B cell (primary cell): ENCODE measurements at regions not wholly inside any gene's neighbourhood (a gene's known extent, or its start where the extent isn't known, plus 50 kb on each side); places are given as distances from the start of the nearest gene placed in this dataset.

Experiments used
- ATAC-seq: fragments of 200-7000 bp; cut with Tn5 transposase; one replicate; pipeline ENCODE4 v1.10.0; 2021; ENCODE audit warnings: low read depth, mild to moderate bottlenecking, moderate number of reproducible peaks, moderate library complexity
- CTCF ChIA-PET: fragments of 350-600 bp; sonication (Branson Sonifier 250); formaldehyde crosslinking; loops from one replicate; lab custom pipeline; 2021; ENCODE audit warnings: antibody characterized with exemption, inconsistent platforms; lab: Charles Lee
- POLR2A ChIA-PET: fragments of 350-600 bp; sonication (Branson Sonifier 250); formaldehyde crosslinking; loops from one replicate; lab custom pipeline; 2021; ENCODE audit warnings: antibody characterized with exemption; lab: Charles Lee
- DNase-seq: peaks from one replicate; pipeline ENCODE4 v3.0.0; 2013
- H2AFZ ChIP-seq: 2 replicates; pipeline ENCODE4 v1.6.1; 2012; ENCODE audit warnings: mild to moderate bottlenecking, low read depth, low read length; ENCODE audit not compliant: insufficient read depth, poor library complexity, severe bottlenecking
- H3K27ac ChIP-seq, 2 donors: 1 replicate in 1 of 2; 2 replicates in 1 of 2; pipeline ENCODE4 v1.5.1; 2012 to 2013; ENCODE audit warnings: low read length in 2 of 2, mild to moderate bottlenecking in 2 of 2, moderate library complexity in 1 of 2
- H3K27me3 ChIP-seq, 4 experiments: fragments of 200-600 bp in 1 of 4; sonication (generic) in 1 of 4; replicated peaks in 1 of 4; 1 replicate in 2 of 4; 2 replicates in 2 of 4; pipeline versions ENCODE4 v1.6.1 to v1.7.0; 2013 to 2016; ENCODE audit warnings: low read length in 3 of 4, mild to moderate bottlenecking in 2 of 4, mixed read lengths in 1 of 4, moderate library complexity in 1 of 4; ENCODE audit not compliant: insufficient read depth in 4 of 4, control insufficient read depth in 3 of 4; ENCODE audit errors: control extremely low read depth in 1 of 4
- H3K36me3 ChIP-seq, 2 experiments: replicated peaks in 1 of 2; 1 replicate in 1 of 2; 2 replicates in 1 of 2; pipeline versions ENCODE4 v1.6.1 to v1.7.1; 2013; ENCODE audit warnings: low read length in 1 of 2; ENCODE audit not compliant: insufficient read depth in 2 of 2, control insufficient read depth in 1 of 2; ENCODE audit errors: control extremely low read depth in 1 of 2, extremely low read depth in 1 of 2
- H3K4me1 ChIP-seq, 2 donors: fragments of 200-600 bp in 1 of 2; sonication (generic) in 1 of 2; 1 replicate in 1 of 2; 2 replicates in 1 of 2; pipeline versions ENCODE4 v1.5.1 to v1.6.1; 2013 to 2017; ENCODE audit warnings: low read length in 2 of 2; ENCODE audit not compliant: control insufficient read depth in 2 of 2, insufficient read depth in 2 of 2
- H3K4me2 ChIP-seq: replicated peaks from 2 replicates; pipeline ENCODE3; 2012; ENCODE audit warnings: mild to moderate bottlenecking, low read depth, low read length; ENCODE audit not compliant: poor library complexity, severe bottlenecking
- H3K4me3 ChIP-seq, 5 experiments: fragments of 200-600 bp in 1 of 5; sonication (generic) in 1 of 5; 1 replicate in 3 of 5; 2 replicates in 2 of 5; pipeline versions ENCODE4 v1.5.1 to v1.7.0; 2011 to 2016; ENCODE audit warnings: low read length in 4 of 5, mild to moderate bottlenecking in 4 of 5, low read depth in 2 of 5, control low read depth in 1 of 5, moderate library complexity in 1 of 5; ENCODE audit not compliant: insufficient read depth in 1 of 5; ENCODE audit errors: control extremely low read depth in 1 of 5, extremely low read depth in 1 of 5
- H3K79me2 ChIP-seq: fragments of 200-600 bp; sonication (generic); one replicate; pipeline ENCODE4 v1.6.0; 2016; ENCODE audit warnings: low read length; ENCODE audit not compliant: control insufficient read depth, insufficient read depth
- H3K9ac ChIP-seq: fragments of 200-600 bp; sonication (generic); 2 replicates; pipeline ENCODE4 v1.6.1; 2017; ENCODE audit warnings: mild to moderate bottlenecking, low read length, moderate library complexity
- H3K9me3 ChIP-seq, 3 donors: one replicate each; pipeline versions ENCODE4 v1.6.1 to v1.7.1; 2013; ENCODE audit warnings: low read length in 2 of 3; ENCODE audit not compliant: control insufficient read depth in 2 of 3, insufficient read depth in 1 of 3; ENCODE audit errors: control extremely low read depth in 1 of 3
- H4K20me1 ChIP-seq: 2 replicates; pipeline ENCODE4 v1.6.0; 2012; ENCODE audit warnings: mild to moderate bottlenecking, low read length; ENCODE audit not compliant: insufficient read depth, control insufficient read depth, poor library complexity, severe bottlenecking
- H3K27ac Mint-ChIP-seq: one replicate; pipeline ENCODE4 v1.8.0; 2021; ENCODE audit warnings: mixed read lengths
- H3K27me3 Mint-ChIP-seq: one replicate; pipeline ENCODE4 v1.8.0; 2021; ENCODE audit warnings: mixed read lengths
- H3K4me1 Mint-ChIP-seq: one replicate; pipeline ENCODE4 v1.8.0; 2021; ENCODE audit warnings: mixed read lengths
- H3K4me3 Mint-ChIP-seq: one replicate; pipeline ENCODE4 v1.8.0; 2021; ENCODE audit warnings: mixed read lengths
- H3K9me3 Mint-ChIP-seq: one replicate; pipeline ENCODE4 v1.8.0; 2022; ENCODE audit warnings: mixed read lengths; ENCODE audit not compliant: insufficient read depth
- EZH2 ChIP-seq: IDR thresholded peaks from 2 replicates; pipeline ENCODE4 v1.6.1; 2012; ENCODE audit warnings: borderline replicate concordance, low read depth, mild to moderate bottlenecking, moderate library complexity, low read length; ENCODE audit not compliant: insufficient read depth, poor library complexity, severe bottlenecking
- WGBS: methylation state at CpG from one replicate; pipeline ENCODE4 v1.1.5; 2013; ENCODE audit warnings: missing lambda C conversion rate; ENCODE audit not compliant: insufficient coverage; 5-methylcytosine and 5-hydroxymethylcytosine counted together
- intact Hi-C: fragments of 100-400 bp; cut with micrococcal nuclease; formaldehyde crosslinking; loops from one replicate; pipeline ENCODE4 v1.10.0; 2022
- TF ChIP-seq, protein P1 (sequence below): fragments of 200-600 bp; IDR thresholded peaks from one replicate; pipeline ENCODE4 v1.8.0; 2022; ENCODE audit warnings: antibody characterized with exemption, mild to moderate bottlenecking

DNA sequence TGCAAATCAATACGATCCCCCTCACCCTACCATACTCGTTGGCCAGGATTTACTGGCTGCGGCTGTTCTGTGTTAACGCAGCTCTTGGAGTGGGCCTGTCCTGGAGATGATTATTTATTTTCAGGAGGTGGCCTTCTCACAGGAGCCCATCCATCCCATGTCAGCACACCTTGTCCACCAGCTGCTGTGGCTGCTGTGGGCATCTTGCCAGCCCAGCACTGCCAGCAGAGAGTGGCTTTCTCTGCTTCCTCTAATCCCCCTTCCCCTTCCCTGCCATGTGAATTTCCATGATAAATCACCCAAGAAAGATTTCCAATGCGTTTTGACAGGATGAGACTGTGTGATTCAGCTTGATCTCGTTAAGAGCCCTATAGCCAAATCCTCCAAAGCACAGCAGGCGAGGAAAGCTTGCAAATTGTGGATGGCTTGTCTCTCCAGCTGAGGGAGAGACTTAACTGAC is 309.1 kb upstream of the C11orf87 start:
- Histone ChIP-seq H3K9me3 (no peaks in the 10 kb centered on the region), H3K4me2 (no peak overlapping the region), H3K4me1 (no peaks in the 10 kb centered on the region), H3K27me3 (no peaks in the 10 kb centered on the region), H3K9ac (no peak overlapping the region), H2AFZ (no peak overlapping the region), H3K4me3 (no peak overlapping the region), H3K79me2 (no peaks in the 10 kb centered on the region), H4K20me1 (no peaks in the 10 kb centered on the region), H3K36me3 (no peaks in the 10 kb centered on the region), H3K27ac (no peak overlapping the region)
- peaks cover 2% of the 10 kb centered on the region for H3K9me3 Mint-ChIP-seq
- TF ChIP-seq EZH2 = no peak
- TF ChIP-seq, protein P1, sequence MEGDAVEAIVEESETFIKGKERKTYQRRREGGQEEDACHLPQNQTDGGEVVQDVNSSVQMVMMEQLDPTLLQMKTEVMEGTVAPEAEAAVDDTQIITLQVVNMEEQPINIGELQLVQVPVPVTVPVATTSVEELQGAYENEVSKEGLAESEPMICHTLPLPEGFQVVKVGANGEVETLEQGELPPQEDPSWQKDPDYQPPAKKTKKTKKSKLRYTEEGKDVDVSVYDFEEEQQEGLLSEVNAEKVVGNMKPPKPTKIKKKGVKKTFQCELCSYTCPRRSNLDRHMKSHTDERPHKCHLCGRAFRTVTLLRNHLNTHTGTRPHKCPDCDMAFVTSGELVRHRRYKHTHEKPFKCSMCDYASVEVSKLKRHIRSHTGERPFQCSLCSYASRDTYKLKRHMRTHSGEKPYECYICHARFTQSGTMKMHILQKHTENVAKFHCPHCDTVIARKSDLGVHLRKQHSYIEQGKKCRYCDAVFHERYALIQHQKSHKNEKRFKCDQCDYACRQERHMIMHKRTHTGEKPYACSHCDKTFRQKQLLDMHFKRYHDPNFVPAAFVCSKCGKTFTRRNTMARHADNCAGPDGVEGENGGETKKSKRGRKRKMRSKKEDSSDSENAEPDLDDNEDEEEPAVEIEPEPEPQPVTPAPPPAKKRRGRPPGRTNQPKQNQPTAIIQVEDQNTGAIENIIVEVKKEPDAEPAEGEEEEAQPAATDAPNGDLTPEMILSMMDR = no peak
- peaks cover 8% of the 10 kb centered on the region for H3K27me3 Mint-ChIP-seq
- no peaks in the 10 kb centered on the region for H3K4me1 Mint-ChIP-seq
- POLR2A ChIA-PET = no interaction called here
- WGBS = 0% methylated on average over 1 of the region's 7 CpGs
- intact Hi-C loops = no loop called here
- DNase-seq (no peak), ATAC-seq (no peak)
- H3K4me3 Mint-ChIP-seq = no peak overlapping the region
- CTCF ChIA-PET = no interaction called here
- H3K27ac Mint-ChIP-seq = no peak overlapping the region

DNA sequence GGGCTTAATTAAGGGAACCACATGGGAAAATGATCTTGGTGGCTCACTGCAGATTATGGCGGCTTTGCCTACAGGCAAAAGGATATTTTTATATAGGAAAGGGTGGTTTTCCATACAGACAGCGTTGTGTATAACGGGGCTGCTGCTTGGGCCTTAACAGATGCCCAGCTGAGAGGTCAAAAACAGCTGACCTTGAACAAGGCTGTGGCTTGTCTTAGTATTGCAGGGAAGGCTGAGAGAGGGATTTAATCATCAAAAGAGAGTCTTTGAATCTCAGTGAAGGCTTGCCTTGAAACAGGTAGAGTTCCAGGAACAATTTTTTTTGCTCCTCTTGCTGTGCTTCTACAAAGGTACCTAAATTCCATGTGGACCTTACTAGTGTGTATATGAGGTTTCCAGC is 301.6 kb upstream of the C11orf87 start:
- H3K27me3 Mint-ChIP-seq = peaks cover 2% of the 10 kb centered on the region
- ATAC-seq (no peak), DNase-seq (no peak)
- no peaks in the 10 kb centered on the region for H4K20me1 ChIP-seq
- H3K36me3 ChIP-seq = no peaks in the 10 kb centered on the region
- CTCF ChIA-PET = no interaction called here
- no peak overlapping the region for H3K27ac Mint-ChIP-seq
- no peak overlapping the region for H3K4me2 ChIP-seq
- no peaks in the 10 kb centered on the region for H3K27me3 ChIP-seq
- no peak overlapping the region for H3K4me3 ChIP-seq
- intact Hi-C loops = no loop called here
- H3K4me1 ChIP-seq = no peaks in the 10 kb centered on the region
- no peaks in the 10 kb centered on the region for H3K79me2 ChIP-seq
- no peak overlapping the region for H3K27ac ChIP-seq
- no peaks in the 10 kb centered on the region for H3K9me3 ChIP-seq
- POLR2A ChIA-PET = no interaction called here
- H3K4me3 Mint-ChIP-seq = no peak overlapping the region
- no peak overlapping the region for H2AFZ ChIP-seq
- 96% methylated on average over 3 of the region's 3 CpGs for whole genome bisulfite sequencing
- TF ChIP-seq, protein P1 = no peak
- TF ChIP-seq EZH2 = no peak
- no peak overlapping the region for H3K9ac ChIP-seq
- no peaks in the 10 kb centered on the region for H3K9me3 Mint-ChIP-seq
- no peaks in the 10 kb centered on the region for H3K4me1 Mint-ChIP-seq
